ENCODE measurements at regions not wholly inside any gene's neighbourhood (a gene's known extent, or its start where the extent isn't known, plus 50 kb on each side); places are given as distances from the start of the nearest gene placed in this dataset.

DNA sequence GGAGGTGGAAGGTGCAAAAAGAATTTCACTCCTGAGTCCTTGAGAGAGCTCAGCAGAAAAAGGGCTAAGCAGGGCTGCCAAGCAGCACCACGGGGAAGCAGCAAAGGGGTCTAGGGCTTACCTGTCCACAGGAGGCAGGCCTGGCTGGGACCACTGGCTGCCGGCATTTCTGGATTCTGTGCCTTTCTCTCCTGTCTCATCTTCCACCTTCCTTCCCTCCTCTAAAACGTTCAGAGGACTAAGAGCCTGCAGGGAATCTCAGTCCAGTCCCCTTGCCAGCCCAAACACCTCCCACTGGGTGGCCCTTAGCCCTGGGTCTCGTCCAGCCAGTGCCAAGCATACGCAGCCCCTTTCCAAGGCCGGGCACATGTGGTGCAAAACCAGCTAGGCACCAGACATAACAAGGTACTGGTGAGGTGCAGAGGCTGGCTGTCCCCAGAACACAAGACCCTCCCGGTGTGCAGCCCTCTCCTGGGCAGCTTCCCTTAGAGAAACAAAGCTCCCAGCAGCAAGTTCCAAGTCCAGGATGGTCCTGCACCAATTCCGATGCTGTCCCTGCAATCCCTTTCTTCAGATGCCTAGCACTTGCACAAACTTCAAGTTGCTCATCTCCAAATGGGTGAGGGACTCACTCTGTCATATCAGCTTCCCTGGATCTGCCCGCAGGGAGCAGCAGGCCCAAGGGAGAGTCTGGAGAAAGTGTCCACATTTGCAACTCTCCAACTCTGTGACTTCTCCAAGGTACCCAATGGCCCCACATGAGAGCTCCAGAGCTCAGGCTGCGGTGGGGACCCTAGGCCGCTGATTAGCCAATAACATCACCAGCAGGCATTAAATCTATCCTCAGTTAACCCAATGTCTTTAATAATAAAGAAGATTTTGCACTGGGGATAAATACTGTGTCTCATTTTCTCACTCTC, 126.3 kb downstream of the C5orf15 start:
- Histone ChIP-seq H3K9me3 (replicated peaks; ENCODE audit: low read length) (no peaks in the 10 kb centered on the region), H3K36me3 (ENCODE audit: insufficient read depth, low read length) (no peaks in the 10 kb centered on the region), H3K27me3 (ENCODE audit: control insufficient read depth, insufficient read depth, low read length) (peaks cover 24% of the 10 kb centered on the region), H3K4me3 (ENCODE audit: low read length) (no peak overlapping the region), H3K9ac (ENCODE audit: low read depth, low read length) (no peak overlapping the region), H3K4me2 (ENCODE audit: low read length) (no peak overlapping the region), H3K4me1 (ENCODE audit: control insufficient read depth, insufficient read depth, low read length) (no peaks in the 10 kb centered on the region)

DNA sequence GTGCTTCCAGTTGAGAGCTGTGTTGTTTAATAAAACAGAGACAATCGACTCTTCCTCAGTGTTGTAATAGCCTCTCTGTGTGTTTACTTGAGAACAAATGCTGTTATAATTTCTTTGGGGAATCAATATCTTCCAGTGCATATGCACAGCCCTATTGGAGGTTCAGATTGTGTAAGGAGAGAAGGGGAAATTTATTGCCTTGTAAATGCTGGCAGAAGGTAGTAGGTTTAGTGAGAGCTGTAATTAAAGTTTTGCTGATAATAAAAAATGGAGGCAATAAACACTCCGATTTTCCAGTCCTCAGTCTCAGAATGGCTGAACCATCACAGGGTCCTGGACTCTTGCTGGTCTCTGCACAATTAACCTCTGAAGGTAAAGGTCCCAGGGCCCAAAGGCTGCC, 128.3 kb downstream of the C5orf15 start:
- H3K4me2 ChIP-seq (ENCODE audit: low read length) = no peak overlapping the region
- H3K9me3 ChIP-seq (replicated peaks; ENCODE audit: low read length) = no peaks in the 10 kb centered on the region
- peaks cover 41% of the 10 kb centered on the region for H3K27me3 ChIP-seq (ENCODE audit: control insufficient read depth, insufficient read depth, low read length)
- no peaks in the 10 kb centered on the region for H3K4me1 ChIP-seq (ENCODE audit: control insufficient read depth, insufficient read depth, low read length)
- no peak overlapping the region for H3K9ac ChIP-seq (ENCODE audit: low read depth, low read length)
- H3K36me3 ChIP-seq (ENCODE audit: insufficient read depth, low read length) = no peaks in the 10 kb centered on the region
- no peak overlapping the region for H3K4me3 ChIP-seq (ENCODE audit: low read length)

DNA sequence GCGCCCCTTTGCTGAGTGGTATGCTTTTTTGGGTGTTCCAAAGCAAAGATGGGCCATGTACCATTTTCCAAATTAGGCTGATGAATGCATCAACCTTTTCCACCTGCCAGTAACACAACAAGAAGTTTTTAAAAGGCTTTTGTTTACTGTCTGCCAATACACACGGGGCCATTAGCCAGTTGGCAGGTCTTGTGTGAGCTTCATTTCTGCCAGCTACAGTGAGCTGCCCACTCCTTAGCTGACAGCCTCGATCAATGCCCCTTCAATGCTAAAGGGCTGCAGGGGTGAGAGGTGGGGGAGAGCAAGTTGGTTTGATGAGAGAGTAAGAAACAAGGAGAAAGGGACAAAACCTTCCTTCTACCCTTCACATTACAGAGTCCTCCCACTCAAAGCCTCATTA, 128.7 kb downstream of the C5orf15 start:
- Histone ChIP-seq H3K4me2 (ENCODE audit: low read length) (no peak overlapping the region), H3K4me1 (ENCODE audit: control insufficient read depth, insufficient read depth, low read length) (no peaks in the 10 kb centered on the region), H3K9ac (ENCODE audit: low read depth, low read length) (no peak overlapping the region), H3K27me3 (ENCODE audit: control insufficient read depth, insufficient read depth, low read length) (peaks cover 43% of the 10 kb centered on the region), H3K4me3 (ENCODE audit: low read length) (no peak overlapping the region), H3K9me3 (replicated peaks; ENCODE audit: low read length) (no peaks in the 10 kb centered on the region), H3K36me3 (ENCODE audit: insufficient read depth, low read length) (no peaks in the 10 kb centered on the region)

DNA sequence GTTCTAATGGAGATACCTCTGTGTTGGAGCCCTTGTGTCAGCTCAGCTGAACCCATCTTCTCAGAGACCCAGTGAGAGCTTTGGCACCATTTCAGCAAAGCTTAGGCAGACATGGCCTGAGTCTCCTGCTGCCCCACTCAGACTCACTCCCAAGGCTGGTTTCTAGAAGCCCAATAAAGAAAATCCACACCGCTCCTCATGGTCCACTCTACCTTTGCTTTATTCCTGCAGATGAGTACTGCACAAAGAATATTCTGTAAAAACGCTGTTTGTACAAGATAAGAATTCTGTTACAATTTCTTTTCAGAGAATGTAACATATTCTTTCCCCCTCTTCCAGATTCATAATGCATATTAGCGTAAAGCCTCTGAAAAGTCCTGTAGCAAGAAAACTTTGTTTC, 129.3 kb downstream of the C5orf15 start:
- Histone ChIP-seq H3K36me3 (ENCODE audit: insufficient read depth, low read length) (no peaks in the 10 kb centered on the region), H3K9ac (ENCODE audit: low read depth, low read length) (no peak overlapping the region), H3K4me1 (ENCODE audit: control insufficient read depth, insufficient read depth, low read length) (no peaks in the 10 kb centered on the region), H3K9me3 (replicated peaks; ENCODE audit: low read length) (no peaks in the 10 kb centered on the region), H3K4me3 (ENCODE audit: low read length) (no peak overlapping the region), H3K27me3 (ENCODE audit: control insufficient read depth, insufficient read depth, low read length) (peaks cover 43% of the 10 kb centered on the region), H3K4me2 (ENCODE audit: low read length) (no peak overlapping the region)

DNA sequence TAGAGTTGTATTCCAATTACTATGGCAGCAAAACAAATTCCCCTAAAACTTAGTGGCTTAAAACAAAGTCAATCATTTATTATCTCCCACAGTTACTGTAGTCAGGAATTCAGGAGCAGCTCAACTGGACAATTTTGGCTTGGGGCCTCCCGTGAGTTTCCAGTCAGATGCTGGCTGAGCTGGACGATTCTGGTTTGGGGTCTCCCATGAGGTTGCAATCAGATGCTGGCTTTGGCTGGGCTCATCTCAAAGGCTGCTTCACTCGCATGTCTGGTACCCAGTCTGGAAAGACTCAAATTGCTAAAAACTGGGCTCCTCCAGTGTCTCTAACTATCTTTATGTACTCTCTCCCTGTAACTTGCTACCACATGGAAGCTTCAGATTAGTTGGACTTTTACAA, 130.1 kb downstream of the C5orf15 start:
- Histone ChIP-seq H3K36me3 (ENCODE audit: insufficient read depth, low read length) (no peaks in the 10 kb centered on the region), H3K27me3 (ENCODE audit: control insufficient read depth, insufficient read depth, low read length) (peaks cover 46% of the 10 kb centered on the region), H3K4me1 (ENCODE audit: control insufficient read depth, insufficient read depth, low read length) (no peaks in the 10 kb centered on the region), H3K4me2 (ENCODE audit: low read length) (no peak overlapping the region), H3K4me3 (ENCODE audit: low read length) (no peak overlapping the region), H3K9me3 (replicated peaks; ENCODE audit: low read length) (no peaks in the 10 kb centered on the region), H3K9ac (ENCODE audit: low read depth, low read length) (no peak overlapping the region)

DNA sequence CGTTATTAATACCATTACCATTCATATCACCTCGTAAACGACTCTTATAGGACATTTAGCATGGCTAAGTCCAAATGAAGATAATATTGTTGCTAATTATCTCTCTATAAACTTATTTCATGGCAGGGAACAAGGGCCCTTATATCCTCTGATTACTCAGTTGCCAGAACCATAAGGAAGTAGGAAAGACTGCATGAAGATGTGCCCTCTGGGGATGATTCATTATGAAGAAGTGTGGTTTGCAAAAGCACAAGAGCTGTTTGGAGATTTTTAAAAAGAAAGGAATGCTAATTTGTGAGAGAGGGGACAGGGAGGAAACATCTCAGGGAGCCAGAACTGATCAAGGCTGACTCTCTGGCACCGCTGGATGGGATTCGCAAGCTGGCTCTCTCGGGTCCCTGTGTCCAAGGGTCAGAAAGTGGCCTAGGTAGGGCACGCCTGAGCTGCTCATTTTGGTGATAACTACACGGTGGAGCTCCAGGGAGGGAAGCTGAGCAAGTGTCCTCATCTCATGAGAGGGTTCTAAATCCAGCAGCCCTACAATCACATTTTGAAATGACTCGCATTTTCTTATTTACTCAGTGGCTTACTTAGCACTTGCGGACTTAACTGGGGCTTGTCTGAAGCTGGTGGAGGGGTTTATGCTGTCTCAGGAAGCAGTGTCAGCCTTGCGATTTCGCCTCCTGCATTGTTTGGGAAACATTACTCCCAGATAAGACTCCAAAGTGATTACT, 136.8 kb downstream of the C5orf15 start:
- peaks cover 27% of the 10 kb centered on the region for H3K27me3 ChIP-seq (ENCODE audit: control insufficient read depth, insufficient read depth, low read length)
- H3K9ac ChIP-seq (ENCODE audit: low read depth, low read length) = no peak overlapping the region
- no peak overlapping the region for H3K4me2 ChIP-seq (ENCODE audit: low read length)
- H3K4me3 ChIP-seq (ENCODE audit: low read length) = no peak overlapping the region
- no peaks in the 10 kb centered on the region for H3K36me3 ChIP-seq (ENCODE audit: insufficient read depth, low read length)
- H3K9me3 ChIP-seq (replicated peaks; ENCODE audit: low read length) = no peaks in the 10 kb centered on the region
- no peaks in the 10 kb centered on the region for H3K4me1 ChIP-seq (ENCODE audit: control insufficient read depth, insufficient read depth, low read length)

DNA sequence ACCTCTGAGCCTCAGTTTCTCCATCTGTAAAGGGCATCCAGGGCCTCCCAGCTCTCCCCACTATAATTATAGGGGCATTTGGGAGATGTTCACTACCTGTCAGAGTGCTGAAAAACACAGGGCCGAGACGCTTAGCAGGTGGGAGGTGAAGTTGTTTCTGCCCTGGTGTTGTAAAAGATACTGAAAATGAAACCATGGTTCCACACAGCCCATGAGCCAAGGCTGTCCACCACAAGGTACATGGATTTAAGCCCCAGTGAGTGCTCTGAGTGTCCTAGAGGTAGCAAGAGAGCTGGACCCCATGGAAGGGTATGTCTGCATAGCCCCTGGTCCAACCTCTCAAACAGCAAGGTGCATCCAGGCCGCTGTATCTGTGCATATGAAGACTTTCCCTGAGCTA, 137.5 kb downstream of the C5orf15 start:
- H3K9me3 ChIP-seq (replicated peaks; ENCODE audit: low read length) = no peaks in the 10 kb centered on the region
- H3K27me3 ChIP-seq (ENCODE audit: control insufficient read depth, insufficient read depth, low read length) = peaks cover 20% of the 10 kb centered on the region
- H3K4me1 ChIP-seq (ENCODE audit: control insufficient read depth, insufficient read depth, low read length) = no peaks in the 10 kb centered on the region
- no peaks in the 10 kb centered on the region for H3K36me3 ChIP-seq (ENCODE audit: insufficient read depth, low read length)
- no peak overlapping the region for H3K4me3 ChIP-seq (ENCODE audit: low read length)
- no peak overlapping the region for H3K9ac ChIP-seq (ENCODE audit: low read depth, low read length)
- no peak overlapping the region for H3K4me2 ChIP-seq (ENCODE audit: low read length)

DNA sequence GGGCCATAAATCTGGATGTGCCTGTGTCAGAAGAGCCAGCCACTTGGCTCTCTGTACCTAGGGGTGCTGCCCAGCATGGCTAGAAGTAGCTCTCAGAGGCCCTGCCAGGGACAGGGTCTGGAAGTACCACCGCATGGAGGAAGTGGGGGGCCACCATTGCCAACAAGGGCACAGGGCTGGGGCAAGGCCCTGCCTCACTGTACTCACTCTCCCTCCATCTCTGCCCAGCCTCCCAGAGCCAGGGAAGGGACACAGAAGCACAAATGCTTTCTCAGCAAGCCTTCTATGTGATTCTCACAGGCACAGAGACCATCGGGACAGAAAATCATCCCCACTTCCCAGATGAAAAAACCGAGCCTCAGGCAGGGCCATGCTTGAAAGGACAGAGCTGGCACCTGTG, 138.1 kb downstream of the C5orf15 start:
- Histone ChIP-seq H3K36me3 (ENCODE audit: insufficient read depth, low read length) (no peaks in the 10 kb centered on the region), H3K27me3 (ENCODE audit: control insufficient read depth, insufficient read depth, low read length) (peaks cover 15% of the 10 kb centered on the region), H3K4me2 (ENCODE audit: low read length) (no peak overlapping the region)

DNA sequence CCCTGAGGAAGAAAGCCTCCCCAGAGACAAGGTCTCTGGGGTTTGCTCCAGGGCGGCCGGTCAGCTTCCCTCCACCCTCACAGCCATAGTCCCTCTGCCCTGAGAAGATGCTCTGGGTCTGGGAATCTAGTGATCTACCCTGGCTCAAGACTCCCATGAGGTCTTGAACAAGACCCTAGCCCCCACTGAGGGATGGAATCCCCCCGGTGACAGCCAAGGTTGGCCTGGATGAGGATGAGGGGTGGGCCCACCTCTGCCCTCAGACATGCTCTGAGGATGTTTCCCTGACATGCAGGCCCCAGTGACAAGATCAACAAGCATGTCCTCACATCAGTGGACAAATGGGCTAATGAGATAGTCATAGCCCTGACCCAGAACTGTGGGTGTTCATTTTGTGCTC, 138.6 kb downstream of the C5orf15 start:
- no peaks in the 10 kb centered on the region for H3K4me1 ChIP-seq (ENCODE audit: control insufficient read depth, insufficient read depth, low read length)
- H3K9ac ChIP-seq (ENCODE audit: low read depth, low read length) = no peak overlapping the region
- peaks cover 12% of the 10 kb centered on the region for H3K27me3 ChIP-seq (ENCODE audit: control insufficient read depth, insufficient read depth, low read length)
- no peaks in the 10 kb centered on the region for H3K36me3 ChIP-seq (ENCODE audit: insufficient read depth, low read length)
- H3K9me3 ChIP-seq (replicated peaks; ENCODE audit: low read length) = no peaks in the 10 kb centered on the region
- no peak overlapping the region for H3K4me2 ChIP-seq (ENCODE audit: low read length)
- H3K4me3 ChIP-seq (ENCODE audit: low read length) = no peak overlapping the region

More for the DNA sequence above, 138.1 kb downstream of the C5orf15 start:
- Histone ChIP-seq H3K4me1 (ENCODE audit: control insufficient read depth, insufficient read depth, low read length) (no peaks in the 10 kb centered on the region), H3K4me3 (ENCODE audit: low read length) (no peak overlapping the region), H3K9ac (ENCODE audit: low read depth, low read length) (no peak overlapping the region), H3K9me3 (replicated peaks; ENCODE audit: low read length) (no peaks in the 10 kb centered on the region)

DNA sequence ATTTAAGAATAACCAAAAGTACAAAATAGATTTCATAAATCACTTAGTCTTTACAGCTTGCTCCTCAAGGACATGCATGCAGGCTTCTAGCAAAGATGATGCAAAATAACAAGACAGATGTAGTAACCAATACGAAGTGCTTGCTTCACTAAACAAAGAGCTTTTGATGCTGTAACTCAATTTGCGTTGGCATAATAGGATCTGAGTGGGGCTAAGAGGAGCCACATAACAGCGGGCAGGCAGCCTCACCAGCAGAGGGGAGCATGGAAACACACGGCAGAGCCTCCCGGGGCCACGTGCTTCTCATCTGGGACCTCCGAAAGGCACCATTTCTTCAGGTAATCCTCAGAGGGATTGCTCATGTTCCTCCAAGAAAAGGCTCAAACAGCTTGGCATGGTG, 139.7 kb downstream of the C5orf15 start:
- H3K36me3 ChIP-seq (ENCODE audit: insufficient read depth, low read length) = no peaks in the 10 kb centered on the region
- peaks cover 21% of the 10 kb centered on the region for H3K27me3 ChIP-seq (ENCODE audit: control insufficient read depth, insufficient read depth, low read length)
- no peaks in the 10 kb centered on the region for H3K9me3 ChIP-seq (replicated peaks; ENCODE audit: low read length)
- no peak overlapping the region for H3K4me2 ChIP-seq (ENCODE audit: low read length)
- H3K4me1 ChIP-seq (ENCODE audit: control insufficient read depth, insufficient read depth, low read length) = no peaks in the 10 kb centered on the region
- H3K9ac ChIP-seq (ENCODE audit: low read depth, low read length) = no peak overlapping the region
- H3K4me3 ChIP-seq (ENCODE audit: low read length) = no peak overlapping the region

DNA sequence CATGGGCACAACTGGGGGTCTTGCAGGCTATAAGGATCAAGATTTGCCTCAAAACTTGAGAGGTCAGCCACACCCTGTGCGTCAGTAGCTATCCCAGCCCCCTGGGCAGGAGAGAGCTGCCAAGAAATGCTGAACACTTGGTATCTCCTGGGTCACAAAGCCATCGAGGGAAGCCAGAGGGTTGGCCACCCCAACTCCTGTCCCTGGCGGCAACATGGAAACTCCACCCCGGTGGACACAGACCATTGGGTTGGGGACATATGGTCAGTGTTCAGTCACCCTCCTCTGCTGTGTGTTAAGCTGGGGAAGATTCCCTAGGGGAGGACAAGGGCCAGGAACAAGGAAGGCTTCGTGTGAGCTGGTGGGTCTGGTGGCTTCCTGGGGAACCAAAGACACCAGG, 140.6 kb downstream of the C5orf15 start:
- Histone ChIP-seq H3K4me2 (ENCODE audit: low read length) (no peak overlapping the region), H3K4me3 (ENCODE audit: low read length) (no peak overlapping the region), H3K9me3 (replicated peaks; ENCODE audit: low read length) (no peaks in the 10 kb centered on the region), H3K4me1 (ENCODE audit: control insufficient read depth, insufficient read depth, low read length) (no peaks in the 10 kb centered on the region), H3K9ac (ENCODE audit: low read depth, low read length) (no peak overlapping the region), H3K27me3 (ENCODE audit: control insufficient read depth, insufficient read depth, low read length) (peaks cover 23% of the 10 kb centered on the region), H3K36me3 (ENCODE audit: insufficient read depth, low read length) (no peaks in the 10 kb centered on the region)
